OCI-M1 (cell line): ENCODE measurements at regions not wholly inside any gene's neighbourhood (a gene's known extent, or its start where the extent isn't known, plus 50 kb on each side); places are given as distances from the start of the nearest gene placed in this dataset.
A peak's percentile ranks its signal among the peaks of the same experiment; 100 is the strongest.
"Not testable (repeated sequence)": the region's sequence is repeated elsewhere in the genome, so short reads cannot be mapped to it uniquely, and the experiment has no call there.

Experiments
- DNase-seq: peaks from one replicate; lab custom pipeline; 2025; lab: John Stamatoyannopoulos, UW

DNA sequence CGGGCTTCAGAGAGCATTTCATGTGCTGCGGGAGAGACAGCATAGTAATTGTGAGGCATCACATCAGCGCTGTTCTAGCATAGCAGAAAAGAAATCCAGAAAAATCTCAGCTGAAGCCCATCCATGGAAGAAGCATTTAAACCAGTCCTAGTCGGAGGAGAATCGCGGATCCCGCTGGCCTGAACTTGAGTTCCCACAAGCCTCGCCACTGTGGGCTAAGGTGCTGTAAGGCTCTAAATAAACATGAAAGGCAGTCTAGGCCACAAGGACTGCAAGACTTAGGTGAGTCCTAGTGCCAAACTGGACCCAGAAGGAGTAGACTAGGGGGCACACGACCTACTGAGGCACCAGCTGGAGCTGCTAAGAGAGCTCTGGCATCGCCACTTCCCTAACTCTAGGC, 1225.3 kb upstream of the CHAC2 start:
- DNase-seq, result no peak

DNA sequence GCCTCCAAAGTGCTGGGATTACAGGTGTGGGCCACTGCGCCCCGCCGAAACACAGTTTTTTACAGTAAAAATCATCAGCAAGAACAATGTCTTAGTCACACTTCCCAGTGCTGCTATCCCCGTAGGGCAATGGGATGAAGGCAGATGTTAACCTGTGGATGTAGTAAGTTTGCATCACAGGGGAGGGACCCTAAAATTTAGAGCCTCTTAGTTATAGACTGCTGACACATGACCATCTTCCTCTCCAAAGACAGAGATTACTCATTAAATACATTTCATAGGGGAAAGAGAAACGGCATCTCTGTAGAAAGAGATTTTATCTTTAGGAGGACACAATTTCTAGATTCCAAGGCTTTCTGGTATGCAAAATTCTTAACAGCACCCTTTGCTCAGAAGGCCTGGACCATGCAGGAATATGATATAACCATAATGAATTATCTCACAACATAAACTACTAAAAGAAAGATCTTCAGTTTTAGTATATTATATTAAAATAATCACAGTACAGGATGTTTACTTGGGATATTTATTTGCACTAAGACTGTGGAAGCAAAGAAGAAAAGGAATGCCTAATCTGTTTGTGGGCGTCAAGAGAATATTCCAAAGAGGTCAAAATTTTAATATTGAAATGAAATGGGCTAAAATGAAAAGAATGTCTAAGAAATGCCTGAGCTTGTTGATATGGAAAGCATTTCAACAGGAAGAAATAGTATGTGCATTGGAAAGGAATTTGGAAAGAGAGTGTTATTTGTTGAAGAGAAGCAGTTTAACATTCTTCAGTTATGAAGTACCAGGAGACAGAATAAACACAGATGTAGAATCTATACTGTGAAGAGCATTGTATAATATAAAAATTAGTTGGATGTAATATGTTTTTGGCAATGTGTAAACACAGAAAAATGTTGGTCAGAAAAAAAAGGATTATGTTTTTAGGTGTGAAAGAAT, 1228.3 kb upstream of the CHAC2 start:
- no peak for DNase-seq

DNA sequence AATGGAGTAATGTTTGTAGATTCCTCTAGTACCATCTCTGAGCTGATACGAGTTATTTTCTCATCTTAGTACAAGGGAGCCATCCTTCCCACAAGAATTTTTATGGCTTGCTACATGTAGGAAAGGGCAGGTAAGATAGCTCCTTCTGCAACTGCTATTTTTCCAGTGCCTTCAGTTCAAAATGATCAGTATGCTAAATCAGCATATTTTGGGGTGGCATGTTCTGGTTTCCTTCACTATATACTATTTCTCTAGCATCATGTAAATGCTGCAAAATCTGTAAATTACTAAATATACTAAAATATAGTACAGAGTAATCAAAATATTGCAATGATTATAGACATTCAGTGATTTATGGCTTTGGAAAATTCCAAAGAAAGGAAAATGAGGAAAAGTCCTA, 1230.0 kb upstream of the CHAC2 start:
- DNase-seq, result no peak

DNA sequence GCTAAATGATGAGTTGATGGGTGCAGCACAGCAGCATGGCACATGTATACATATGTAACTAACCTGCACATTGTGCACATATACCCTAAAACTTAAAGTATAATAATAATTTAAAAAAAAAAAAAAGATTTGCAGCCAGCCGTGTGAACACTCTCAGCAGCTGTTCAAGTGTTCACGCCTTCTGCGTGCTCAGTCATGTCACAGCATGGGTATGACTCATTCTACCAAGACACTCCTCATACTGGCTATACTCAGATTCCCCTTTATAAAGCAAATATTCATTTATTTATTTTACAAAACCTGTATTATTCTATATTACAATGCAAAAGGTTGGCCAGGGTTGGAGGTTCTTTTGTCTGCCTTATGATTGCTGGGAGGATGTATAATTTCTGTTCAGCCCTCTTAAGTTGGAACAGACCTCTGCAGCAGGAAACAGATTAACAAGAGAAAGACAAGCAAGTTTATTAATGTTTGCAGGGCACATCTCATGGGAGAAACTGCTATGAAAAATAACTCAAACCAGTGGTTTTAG, 1230.6 kb upstream of the CHAC2 start:
- DNase-seq, result no peak

DNA sequence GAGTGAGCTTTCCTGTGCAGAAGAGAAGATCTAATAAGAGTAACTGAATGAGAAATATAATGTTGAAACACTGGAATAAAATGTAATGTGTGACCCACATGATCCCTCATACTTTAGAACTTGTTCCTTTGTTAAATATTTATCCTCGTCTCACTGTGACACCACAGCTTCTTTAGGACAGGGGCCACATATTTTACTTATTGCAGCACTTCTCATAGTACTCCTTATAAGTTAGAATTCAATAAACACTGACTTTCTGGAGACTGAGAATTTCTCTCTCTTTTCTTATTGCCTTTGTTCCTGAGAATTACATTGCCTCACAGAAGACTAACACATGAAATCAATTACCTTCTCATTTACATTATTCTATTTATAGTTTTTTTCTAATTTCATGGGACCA, 1234.6 kb upstream of the CHAC2 start:
- no peak for DNase-seq

DNA sequence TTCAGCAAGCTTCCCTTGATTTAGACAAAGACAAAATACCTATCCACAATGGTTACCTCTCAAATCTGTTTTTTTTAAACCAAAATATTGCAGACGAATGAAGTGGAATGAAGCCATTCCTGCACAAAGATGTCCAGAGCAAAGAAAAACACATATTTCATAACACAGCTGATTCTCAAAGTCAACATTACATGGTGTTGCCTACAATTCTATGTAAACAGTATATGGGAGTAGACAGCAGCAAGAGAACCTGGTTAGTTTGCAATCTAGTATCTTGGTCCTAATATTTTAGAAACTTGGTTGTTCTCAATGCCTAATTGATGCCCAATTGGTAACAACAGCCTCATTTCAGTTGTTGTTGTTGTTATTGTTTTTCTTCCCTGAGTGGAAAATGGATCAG, 1240.9 kb upstream of the CHAC2 start:
- DNase-seq, result no peak

DNA sequence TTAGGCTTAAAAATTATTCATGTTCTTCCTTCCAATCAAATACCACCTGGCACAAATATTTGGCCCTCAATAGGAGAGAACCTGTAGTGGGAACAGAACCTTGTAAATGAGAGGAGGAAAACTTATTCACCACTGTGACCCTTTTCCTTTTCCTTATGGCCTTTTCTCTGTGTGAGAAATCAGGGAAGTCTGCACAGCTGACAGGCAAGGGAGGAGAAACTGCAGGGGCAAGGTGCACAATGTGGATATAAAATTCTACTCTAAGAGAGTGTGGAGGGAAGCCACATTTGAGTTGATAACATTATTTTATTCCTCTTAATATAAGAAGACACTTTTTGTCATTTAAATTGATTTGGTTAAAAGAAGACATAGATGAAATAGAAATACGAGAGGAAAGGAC, 1247.0 kb upstream of the CHAC2 start:
- DNase-seq, result peak; percentile 27

DNA sequence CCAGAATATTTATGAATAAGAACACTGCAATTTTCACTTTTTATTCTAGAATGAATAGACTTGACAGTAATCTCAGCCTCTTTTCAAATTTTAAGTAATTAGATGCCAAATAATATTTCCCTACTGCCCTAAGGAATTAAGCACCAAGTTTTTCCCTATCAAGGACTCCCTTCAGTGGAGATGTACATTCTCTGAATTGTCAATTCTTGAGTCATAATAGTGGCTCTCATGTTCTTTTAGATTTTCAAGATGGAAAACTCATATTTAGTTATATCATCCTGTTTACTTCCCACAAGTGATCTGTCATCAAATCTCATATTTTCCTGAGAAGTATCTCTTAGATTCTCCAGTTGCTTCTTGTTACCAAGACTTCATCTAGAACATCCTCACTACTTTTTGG, 1248.9 kb upstream of the CHAC2 start:
- DNase-seq, result no peak

DNA sequence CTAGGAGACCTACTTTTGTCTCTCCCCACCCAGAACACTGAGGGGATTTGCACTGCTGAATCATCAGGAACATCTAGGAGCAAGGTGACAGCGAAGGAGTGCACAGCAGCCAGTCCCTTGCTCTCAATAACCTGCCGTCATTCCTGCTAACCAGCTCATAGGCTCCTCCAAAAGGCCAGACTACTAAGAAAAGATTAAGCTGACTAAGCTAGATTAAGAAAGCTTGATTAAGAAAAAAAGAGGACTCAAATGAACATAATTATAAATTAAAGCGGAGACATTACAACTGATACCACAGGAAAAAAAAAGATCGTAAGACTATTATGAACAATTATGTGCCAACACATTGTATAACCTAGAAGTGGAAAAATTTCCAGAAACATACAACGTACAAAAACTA, 1254.8 kb upstream of the CHAC2 start:
- DNase-seq, result no peak

DNA sequence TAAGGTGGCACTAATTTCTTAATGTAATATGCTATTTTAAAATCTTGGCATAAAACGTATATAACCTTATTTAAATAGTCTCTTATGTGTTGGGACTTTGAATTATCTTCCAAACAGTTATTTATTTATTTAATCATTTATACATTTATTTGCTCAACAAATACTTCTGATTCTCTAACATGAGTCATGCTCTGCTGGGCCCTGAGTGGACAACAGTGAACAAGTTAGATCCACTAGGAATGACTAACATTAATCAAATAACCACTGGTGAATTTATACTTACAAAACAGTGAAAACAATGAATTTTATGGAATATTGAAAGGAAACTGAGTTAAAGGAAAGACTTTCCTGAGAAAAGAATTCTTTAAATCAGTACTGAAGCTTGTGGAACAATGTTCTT, 1257.2 kb upstream of the CHAC2 start:
- DNase-seq, result no peak

DNA sequence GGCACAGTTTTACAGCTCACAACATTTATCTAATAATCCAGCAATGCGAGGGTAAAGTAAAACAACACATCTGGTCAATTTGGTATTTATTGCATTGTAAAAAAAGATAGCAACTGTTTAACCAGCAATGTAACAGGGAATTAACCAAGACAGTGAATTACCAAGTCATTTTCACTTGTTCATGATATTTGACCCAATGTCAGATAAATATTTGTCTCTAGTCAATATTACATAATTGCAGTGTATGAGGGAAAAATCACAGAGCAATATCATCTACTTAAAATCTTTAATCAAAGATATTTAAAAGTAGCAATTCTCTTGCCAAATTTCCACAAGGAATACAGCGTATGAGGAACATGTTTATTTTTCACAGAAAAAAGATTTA, 1265.1 kb upstream of the CHAC2 start:
- DNase-seq, result no peak

DNA sequence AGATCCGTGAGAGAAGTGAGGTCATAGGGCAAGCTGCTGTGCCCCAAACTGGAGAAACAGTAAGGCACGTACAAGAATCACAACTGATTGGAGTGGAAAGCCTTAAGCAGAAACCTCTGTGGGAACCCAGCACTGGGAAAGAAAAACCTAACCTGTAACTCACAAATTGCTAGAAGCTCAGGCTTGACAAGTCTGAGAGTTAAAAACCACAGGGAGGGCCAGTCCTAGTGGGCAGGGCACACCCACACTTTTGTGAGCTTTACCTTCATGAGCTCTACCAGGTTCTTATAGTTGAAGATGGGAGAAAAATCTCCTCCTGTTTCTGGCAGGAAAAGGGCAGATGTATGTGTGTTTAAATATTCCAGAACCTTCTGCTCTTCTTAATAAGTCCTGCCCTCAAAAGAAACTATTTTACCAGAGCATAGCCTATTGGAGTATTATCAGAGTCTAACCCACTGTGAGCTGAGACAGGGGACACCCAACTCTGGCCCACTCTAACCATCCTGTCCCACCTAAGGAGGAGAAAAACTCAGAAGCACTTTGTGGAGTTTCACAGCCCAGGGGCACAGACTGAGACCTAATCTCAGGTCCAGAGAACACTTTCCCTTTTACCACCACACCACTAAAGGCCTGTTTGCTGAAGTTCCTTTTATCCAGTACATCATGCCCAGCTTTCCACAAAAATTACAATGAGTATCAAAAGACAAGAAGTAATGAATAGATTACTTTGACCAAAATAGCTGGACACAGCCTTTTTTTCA, 1265.7 kb upstream of the CHAC2 start:
- no peak for DNase-seq

DNA sequence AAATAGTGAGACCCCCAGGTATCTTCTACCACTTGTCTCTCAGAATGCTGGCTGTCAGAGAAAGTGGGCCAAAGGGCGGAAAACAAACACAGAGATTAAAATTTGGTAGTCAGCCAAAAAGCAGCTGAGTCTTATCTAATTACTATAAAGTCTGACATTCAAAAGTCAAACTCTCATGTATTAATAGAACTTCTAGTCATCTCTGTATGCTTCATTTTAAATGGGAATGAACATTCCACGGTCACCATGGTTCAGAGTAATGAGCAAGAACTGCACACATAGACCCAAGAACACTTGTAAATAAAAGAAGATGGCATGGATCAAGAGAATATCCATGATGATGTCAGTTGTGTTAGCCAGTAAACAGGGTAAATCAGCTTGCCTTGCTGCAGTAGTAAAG, 1267.0 kb upstream of the CHAC2 start:
- DNase-seq, result peak; percentile 16

DNA sequence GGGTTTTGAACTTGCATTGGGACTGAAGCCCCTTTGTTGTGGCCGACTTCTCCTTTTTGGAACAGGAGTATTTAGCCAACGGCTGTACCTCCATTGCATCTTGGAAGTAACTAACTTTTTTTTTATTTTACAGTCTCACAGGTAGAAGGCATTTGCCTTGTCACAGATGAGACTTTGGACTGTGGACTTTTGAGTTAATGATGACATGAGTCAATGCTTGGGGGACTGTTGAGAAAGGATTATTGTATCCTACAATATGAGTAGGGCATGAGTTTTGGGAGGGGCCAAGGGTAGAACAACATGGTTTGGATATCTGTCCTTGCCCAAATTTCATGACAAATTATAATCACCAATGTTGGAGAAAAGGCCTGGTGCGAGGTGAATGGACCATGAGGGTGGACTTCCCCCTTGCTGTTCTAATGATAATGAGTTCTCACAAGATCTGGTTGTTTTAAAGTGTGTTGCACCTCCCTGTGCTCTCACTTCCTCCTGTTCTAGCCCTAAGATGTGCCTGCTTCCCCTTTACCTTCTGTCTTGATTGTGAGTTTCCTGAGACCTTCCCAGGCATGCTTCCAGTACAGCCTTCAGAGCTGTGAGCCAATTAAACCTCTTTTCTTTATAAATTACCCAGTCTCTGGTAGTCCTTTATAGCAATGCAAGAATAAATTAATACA, 1269.4 kb upstream of the CHAC2 start:
- DNase-seq, result no peak

DNA sequence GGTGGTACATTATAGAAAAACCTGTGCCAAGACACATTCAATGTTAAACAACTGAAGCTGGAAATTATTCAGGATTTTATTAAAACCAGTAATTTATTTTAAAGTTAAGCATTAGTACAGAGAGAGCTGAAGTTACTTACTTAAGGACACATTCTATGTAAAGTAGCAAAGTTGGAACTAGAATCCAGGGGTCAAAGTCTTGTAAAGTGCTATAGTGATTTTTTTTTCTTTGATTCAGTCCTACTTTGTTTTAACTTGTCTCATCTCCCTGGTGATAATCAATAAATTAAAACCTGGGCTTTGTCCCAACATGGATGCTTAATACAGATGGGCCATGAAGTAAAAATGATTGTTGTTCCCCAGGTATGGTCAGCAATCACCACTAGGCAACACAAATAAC, 1271.8 kb upstream of the CHAC2 start:
- DNase-seq, result no peak

DNA sequence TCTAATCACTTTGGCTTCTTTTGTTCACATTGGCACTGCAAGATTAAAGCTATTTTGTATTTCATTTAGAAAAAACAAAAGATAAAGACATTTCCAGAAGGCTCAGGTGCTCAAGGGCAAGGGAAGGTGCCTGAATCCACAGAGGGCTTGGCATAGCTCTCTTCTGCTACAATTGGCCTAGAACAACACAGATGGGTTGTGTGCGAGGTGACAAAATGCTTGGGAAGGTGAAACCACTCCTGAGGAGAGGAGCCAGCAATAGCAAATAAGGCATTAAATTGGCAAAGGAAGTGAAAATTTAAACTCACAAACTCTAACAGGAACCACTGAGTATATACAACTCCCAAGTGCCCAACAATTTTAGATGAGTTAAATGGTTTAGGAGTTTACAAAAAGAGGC, 1290.4 kb upstream of the CHAC2 start:
- no peak for DNase-seq

DNA sequence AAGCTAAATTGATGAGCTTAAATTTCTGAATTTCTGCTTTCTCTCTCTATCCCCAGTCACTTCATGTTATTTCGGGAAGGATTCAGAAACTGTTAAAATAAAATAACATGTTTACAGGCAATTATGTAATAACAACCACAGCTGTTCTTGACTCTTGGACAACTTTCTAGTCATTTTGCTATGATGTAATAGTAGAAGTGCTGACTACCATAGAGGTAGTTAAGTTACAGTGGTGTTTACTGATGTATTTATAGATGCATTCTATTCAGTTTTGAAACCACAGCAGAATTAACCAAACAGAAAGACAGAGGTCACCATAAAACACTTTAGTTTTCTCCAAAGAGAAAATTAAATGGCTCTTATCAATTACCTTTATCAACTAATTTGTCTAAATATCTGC, 1292.0 kb upstream of the CHAC2 start:
- DNase-seq, result no peak

DNA sequence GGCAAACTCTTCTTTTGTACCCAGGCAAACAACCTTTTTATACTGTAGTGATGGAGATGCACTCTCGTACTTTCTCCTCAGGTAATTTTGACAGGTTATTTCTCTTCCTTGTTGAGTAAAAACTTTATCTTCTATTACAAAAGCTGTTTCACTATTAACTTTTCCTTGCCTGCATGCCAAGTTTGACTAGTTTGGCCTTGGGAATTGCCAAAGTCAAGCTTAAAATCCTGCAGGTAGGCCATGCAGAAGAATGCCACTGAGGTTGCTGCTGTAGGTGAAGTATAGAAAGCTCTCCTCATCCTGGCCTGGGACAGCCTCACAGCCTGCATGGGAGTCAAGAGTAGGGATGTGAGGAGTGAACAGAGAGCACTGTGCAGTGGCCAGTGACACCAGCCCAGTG, 1293.5 kb upstream of the CHAC2 start:
- DNase-seq, result no peak

DNA sequence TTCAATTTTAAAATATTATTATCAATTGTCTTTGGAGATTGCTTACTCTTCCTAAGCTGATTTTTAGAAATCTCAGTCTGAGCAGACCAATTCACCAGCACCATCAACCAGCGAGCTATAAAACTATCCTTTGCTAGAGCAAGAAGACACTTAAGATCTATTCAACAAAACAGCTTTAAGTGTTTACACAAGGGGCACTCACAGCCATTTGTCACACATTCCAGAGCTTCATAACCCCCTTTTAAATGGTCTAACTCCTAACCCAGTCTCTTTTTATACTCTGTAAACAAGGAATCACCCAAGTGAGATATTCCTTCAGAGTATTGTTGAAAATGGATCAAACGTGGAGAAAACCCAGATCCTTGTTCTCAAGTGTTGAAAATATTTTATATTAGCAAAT, 1294.1 kb upstream of the CHAC2 start:
- DNase-seq, result no peak

DNA sequence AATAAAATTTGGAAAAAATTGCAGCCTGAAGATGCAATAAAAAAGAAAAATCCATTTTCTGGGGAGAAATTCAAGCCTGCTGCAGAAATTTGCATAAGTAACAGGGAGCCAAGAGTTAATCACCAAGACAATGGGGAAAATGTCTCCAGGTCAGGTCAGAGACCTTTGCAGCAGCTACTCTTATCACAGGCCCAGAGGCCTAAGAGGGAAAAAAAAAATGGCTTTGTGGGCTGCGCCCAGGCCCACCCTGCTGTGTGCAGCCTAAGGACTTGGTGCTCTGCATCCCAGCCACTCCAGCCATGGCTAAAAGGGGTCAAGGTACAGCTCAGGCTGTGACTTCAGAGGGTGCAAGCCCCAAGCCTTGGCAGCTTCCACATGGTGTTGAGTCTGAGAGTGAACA, 1297.1 kb upstream of the CHAC2 start:
- not testable (repeated sequence) for DNase-seq

DNA sequence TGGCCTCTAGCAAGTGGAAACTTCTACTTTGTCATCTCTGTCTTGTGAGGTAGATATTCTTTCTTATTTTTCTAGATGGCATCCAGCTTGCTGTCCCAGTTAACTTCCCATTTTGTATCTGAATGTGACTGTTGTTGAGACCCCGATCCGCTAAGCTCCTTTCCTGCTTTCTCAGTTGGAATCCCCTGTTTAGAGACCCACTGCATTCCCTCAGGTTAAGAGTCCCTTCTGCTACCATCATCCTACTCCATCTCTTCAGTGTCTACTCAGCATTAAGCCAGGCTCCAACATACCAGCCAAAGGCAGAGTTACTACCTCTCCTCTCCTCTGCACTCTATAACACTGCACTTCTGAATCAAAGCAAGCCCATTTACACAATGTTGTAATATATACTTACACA, 1300.4 kb upstream of the CHAC2 start:
- DNase-seq, result no peak

DNA sequence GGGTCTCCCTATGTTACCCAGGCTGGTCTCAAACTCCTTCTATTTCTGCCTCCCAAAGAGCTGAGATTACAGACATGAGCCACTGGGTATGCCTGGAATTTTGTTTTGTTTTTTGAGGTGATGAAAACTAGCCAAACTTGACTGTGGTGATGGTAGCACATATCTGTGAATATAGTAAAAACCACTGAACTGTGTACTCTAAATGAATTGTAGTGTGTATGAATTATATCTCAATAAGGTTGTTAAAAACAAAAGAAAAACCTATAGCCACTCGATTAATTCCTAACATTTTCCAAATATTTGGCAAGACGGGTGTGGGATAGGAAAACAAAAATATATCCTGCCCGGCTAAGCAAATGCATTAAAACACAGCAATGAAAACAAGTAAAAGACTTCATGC, 1302.3 kb upstream of the CHAC2 start:
- DNase-seq, result no peak

DNA sequence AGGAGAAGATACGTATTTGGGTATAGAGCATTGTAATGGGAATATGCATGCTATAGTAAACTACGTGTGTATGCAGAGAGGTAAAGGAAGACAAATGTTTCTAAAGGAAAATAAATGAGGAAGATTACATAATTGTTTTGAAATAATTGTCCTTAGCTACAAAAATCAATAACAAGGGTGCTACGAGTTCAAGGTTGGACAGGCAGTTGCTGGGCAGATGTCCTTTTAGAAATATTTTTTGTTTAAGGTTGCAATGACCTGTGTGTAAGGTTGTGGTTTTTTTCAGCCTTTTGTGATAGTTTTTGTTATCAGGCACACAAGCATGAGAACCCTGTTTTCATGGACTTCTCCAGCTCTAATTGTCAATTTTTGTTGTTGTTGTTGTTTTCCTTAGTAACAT, 1304.1 kb upstream of the CHAC2 start:
- DNase-seq, result no peak
